Adrenal gland (tissue), 5 donors: ENCODE measurements at regions not wholly inside any gene's neighbourhood (a gene's known extent, or its start where the extent isn't known, plus 50 kb on each side); places are given as distances from the start of the nearest gene placed in this dataset.

ENCODE experiments used
- CTCF ChIP-seq, 6 experiments: fragments of 450-650 bp in 4 of 6; fragments of 200-600 bp in 2 of 6; sonication (generic) in 1 of 6; IDR thresholded peaks; 1 replicate in 5 of 6; 2 replicates in 1 of 6; pipeline versions ENCODE4 v1.5.1 to v1.8.0; 2016 to 2021; ENCODE audit warnings: antibody characterized with exemption in 6 of 6, mild to moderate bottlenecking in 2 of 6, moderate library complexity in 1 of 6
- POLR2A ChIP-seq, 2 donors: fragments of 450-650 bp; IDR thresholded peaks; one replicate each; pipeline ENCODE4 v1.6.1; 2017; ENCODE audit warnings: antibody characterized with exemption in 2 of 2, mild to moderate bottlenecking in 2 of 2, moderate library complexity in 1 of 2
- donor health status: DM: no; HTN: no; CAD: no.

- no peak for TF ChIP-seq CTCF (IDR thresholded peaks at IDR 0.05)
- no peak for TF ChIP-seq POLR2A (IDR thresholded peaks at IDR 0.05)
Measured at GRCh38 chr1:56400526-56400925, 178.8 kb downstream of the PLPP3 start.
